Mammary epithelial cell (primary cell): ENCODE measurements at regions not wholly inside any gene's neighbourhood (a gene's known extent, or its start where the extent isn't known, plus 50 kb on each side); places are given as distances from the start of the nearest gene placed in this dataset.

Experiments used
- EZH2 ChIP-seq: IDR thresholded peaks from 2 replicates; pipeline ENCODE4 v1.6.1; 2012; ENCODE audit warnings: low read length, inconsistent platforms, borderline replicate concordance
- TF ChIP-seq, protein P1 (sequence below), 2 donors: IDR thresholded peaks in 1 of 2; conservative IDR thresholded peaks in 1 of 2; 2 replicates each; pipeline ENCODE4 v1.5.1; 2011 to 2012; ENCODE audit warnings: inconsistent platforms in 2 of 2, low read length in 2 of 2, mild to moderate bottlenecking in 2 of 2, control low read depth in 1 of 2, low read depth in 1 of 2; ENCODE audit not compliant: insufficient read depth in 1 of 2; ENCODE audit errors: extremely low read depth in 1 of 2

DNA sequence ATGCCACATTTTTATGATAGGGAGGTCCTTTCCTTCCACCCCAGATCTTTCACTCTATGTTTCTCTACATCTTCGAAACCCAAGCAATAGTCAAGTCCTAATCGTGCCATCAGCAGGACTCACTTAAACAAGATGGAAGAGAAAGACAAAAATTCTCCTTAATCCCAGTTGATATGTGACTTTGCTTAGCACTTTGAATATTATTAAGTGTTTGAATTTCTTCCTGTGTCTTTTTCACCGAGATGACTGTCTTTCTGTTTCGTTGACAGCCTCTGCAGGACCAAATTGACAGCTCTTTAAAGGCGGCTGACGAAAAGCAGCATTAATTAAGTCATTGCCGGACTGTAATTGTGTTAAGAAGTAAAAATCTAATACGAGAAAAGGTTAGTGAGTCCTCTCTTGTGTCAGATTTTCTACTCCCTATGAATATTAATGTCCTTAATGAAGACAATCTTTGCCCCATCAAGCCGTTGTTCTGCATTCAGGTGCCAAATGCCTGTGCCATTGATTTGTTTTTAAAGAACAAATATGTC, 208.8 kb upstream of the TSHZ2 start:
- TF ChIP-seq, protein P1, sequence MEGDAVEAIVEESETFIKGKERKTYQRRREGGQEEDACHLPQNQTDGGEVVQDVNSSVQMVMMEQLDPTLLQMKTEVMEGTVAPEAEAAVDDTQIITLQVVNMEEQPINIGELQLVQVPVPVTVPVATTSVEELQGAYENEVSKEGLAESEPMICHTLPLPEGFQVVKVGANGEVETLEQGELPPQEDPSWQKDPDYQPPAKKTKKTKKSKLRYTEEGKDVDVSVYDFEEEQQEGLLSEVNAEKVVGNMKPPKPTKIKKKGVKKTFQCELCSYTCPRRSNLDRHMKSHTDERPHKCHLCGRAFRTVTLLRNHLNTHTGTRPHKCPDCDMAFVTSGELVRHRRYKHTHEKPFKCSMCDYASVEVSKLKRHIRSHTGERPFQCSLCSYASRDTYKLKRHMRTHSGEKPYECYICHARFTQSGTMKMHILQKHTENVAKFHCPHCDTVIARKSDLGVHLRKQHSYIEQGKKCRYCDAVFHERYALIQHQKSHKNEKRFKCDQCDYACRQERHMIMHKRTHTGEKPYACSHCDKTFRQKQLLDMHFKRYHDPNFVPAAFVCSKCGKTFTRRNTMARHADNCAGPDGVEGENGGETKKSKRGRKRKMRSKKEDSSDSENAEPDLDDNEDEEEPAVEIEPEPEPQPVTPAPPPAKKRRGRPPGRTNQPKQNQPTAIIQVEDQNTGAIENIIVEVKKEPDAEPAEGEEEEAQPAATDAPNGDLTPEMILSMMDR (conservative IDR thresholded peaks at IDR 0.05 in 1 of 2, IDR thresholded peaks at IDR 0.05 in 1 of 2; ENCODE audit: extremely low read depth in 1 of 2, insufficient read depth in 1 of 2, low read depth in 1 of 2, low read length in 2 of 2) = no peak
- no peak for TF ChIP-seq EZH2
